ENCODE measurements at regions not wholly inside any gene's neighbourhood (a gene's known extent, or its start where the extent isn't known, plus 50 kb on each side); places are given as distances from the start of the nearest gene placed in this dataset.

DNA sequence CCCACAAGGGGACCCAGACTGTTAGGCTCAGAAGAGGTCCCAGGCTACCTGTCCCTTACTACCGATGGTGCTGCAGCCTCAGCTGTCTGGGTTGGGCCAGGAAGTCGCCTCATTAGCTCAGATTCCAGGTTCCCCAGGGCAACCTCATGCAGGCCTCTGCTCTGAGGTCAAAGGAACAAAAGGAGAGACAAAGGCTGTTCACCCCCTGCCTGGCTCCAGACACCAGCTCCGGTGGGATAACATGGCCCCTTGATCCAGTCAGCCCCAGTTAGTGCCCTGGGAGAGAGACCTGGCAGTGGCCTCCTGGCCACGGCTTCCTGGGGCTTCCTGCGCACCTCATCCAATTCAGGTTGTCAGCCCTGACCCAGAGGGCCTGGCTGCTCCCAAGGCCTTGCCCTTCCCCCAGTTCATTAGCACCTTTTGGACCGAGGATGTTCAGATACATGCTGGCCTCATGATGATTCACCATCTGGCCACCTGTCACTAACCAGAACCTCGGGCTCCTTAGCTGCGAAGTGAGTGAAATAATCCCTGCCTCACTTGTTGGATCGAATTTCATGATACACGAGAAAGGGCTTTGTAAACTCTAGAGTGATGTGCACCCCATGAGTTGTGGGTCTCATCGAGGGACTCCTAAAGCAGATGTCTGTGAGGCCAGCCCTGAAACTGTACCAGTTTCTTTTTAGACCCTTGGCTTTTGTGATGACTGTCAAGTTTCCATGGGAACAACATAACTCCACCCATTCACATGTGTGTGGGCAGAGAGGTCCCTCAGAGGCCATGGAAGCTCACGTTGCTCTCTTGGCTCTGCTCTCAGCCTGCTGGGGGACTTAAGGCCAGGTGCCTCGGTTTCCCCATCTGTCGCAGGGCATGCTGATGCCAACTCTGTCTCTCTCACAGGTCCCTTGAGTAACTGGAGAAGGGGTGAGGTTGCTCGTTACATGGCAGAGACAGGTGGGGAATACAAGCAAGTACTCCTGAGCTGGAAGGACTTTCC, 79.5 kb upstream of the PCBD1 start:
- Histone ChIP-seq H3K9me3 (ENCODE audit: control insufficient read depth, insufficient read depth, low read length) (no peaks in the 10 kb centered on the region), H3K4me3 (ENCODE audit: low read length) (no peak overlapping the region), H3K27ac (ENCODE audit: low read length) (no peak overlapping the region), H3K36me3 (ENCODE audit: control insufficient read depth, insufficient read depth, low read length) (no peaks in the 10 kb centered on the region), H3K27me3 (ENCODE audit: control insufficient read depth, insufficient read depth, low read length) (peaks cover 7% of the 10 kb centered on the region), H3K4me1 (ENCODE audit: control insufficient read depth, insufficient read depth, low read length) (no peaks in the 10 kb centered on the region)
- ATAC-seq (no peak), DNase-seq (no peak)
- H3K27me3 Mint-ChIP-seq (ENCODE audit: low read depth in 2 of 2): peaks cover 18 to 32% of the 10 kb centered on the region in 2 donors
- H3K4me1 Mint-ChIP-seq: no peaks in the 10 kb centered on the region
- TF ChIP-seq CTCF (IDR thresholded peaks at IDR 0.05): no peak
- WGBS (ENCODE audit: insufficient coverage): 83% methylated on average over 15 of the region's 15 CpGs
- intact Hi-C loops (cut with micrococcal nuclease): no loop called here
- H3K4me3 Mint-ChIP-seq: no peak overlapping the region
- H3K27ac Mint-ChIP-seq: no peak overlapping the region
- H3K36me3 Mint-ChIP-seq: peaks cover 11% of the 10 kb centered on the region
- no peaks in the 10 kb centered on the region for H3K9me3 Mint-ChIP-seq

- Histone ChIP-seq H3K27me3 (ENCODE audit: control insufficient read depth, insufficient read depth, low read length) (peaks cover 7% of the 10 kb centered on the region), H3K36me3 (ENCODE audit: control insufficient read depth, insufficient read depth, low read length) (no peaks in the 10 kb centered on the region), H3K27ac (ENCODE audit: low read length) (no peak overlapping the region), H3K9me3 (ENCODE audit: control insufficient read depth, insufficient read depth, low read length) (no peaks in the 10 kb centered on the region), H3K4me1 (ENCODE audit: control insufficient read depth, insufficient read depth, low read length) (no peaks in the 10 kb centered on the region), H3K4me3 (ENCODE audit: low read length) (no peak overlapping the region)
- H3K4me1 Mint-ChIP-seq: no peaks in the 10 kb centered on the region
- 83% methylated on average over 6 of the region's 6 CpGs for WGBS (ENCODE audit: insufficient coverage)
- ATAC-seq (no peak), DNase-seq (no peak)
- H3K27ac Mint-ChIP-seq: no peak overlapping the region
- TF ChIP-seq CTCF (IDR thresholded peaks at IDR 0.05): no peak
- H3K9me3 Mint-ChIP-seq: no peaks in the 10 kb centered on the region
- peaks cover 11% of the 10 kb centered on the region for H3K36me3 Mint-ChIP-seq
- H3K4me3 Mint-ChIP-seq: no peak overlapping the region
- intact Hi-C loops (cut with micrococcal nuclease): no loop called here
- peaks cover 15 to 45% of the 10 kb centered on the region in 2 donors for H3K27me3 Mint-ChIP-seq (ENCODE audit: low read depth in 2 of 2)
Measured at GRCh38 chr10:70969188-70969587, 80.8 kb upstream of the PCBD1 start.

GRCh38 chr10:70970830-70971229, 82.5 kb upstream of the PCBD1 start:
- Histone ChIP-seq H3K4me3 (ENCODE audit: low read length) (no peak overlapping the region), H3K27me3 (ENCODE audit: control insufficient read depth, insufficient read depth, low read length) (peaks cover 7% of the 10 kb centered on the region), H3K4me1 (ENCODE audit: control insufficient read depth, insufficient read depth, low read length) (no peaks in the 10 kb centered on the region), H3K9me3 (ENCODE audit: control insufficient read depth, insufficient read depth, low read length) (no peaks in the 10 kb centered on the region), H3K27ac (ENCODE audit: low read length) (no peak overlapping the region), H3K36me3 (ENCODE audit: control insufficient read depth, insufficient read depth, low read length) (no peaks in the 10 kb centered on the region)
- Mint-ChIP-seq H3K4me3 (no peak overlapping the region), H3K4me1 (no peaks in the 10 kb centered on the region), H3K9me3 (no peaks in the 10 kb centered on the region), H3K36me3 (peaks cover 11% of the 10 kb centered on the region), H3K27ac (no peak overlapping the region), H3K27me3 (ENCODE audit: low read depth in 2 of 2) (peaks cover 17 to 53% of the 10 kb centered on the region in 2 donors)
- WGBS (ENCODE audit: insufficient coverage): 88% methylated on average over 5 of the region's 5 CpGs
- DNase-seq: no peak
- intact Hi-C loops (cut with micrococcal nuclease): no loop called here
- ATAC-seq: no peak
- no peak for TF ChIP-seq CTCF (IDR thresholded peaks at IDR 0.05)
